HL-60 (cell line): ENCODE measurements at regions not wholly inside any gene's neighbourhood (a gene's known extent, or its start where the extent isn't known, plus 50 kb on each side); places are given as distances from the start of the nearest gene placed in this dataset.
"Not testable (repeated sequence)": the region's sequence is repeated elsewhere in the genome, so short reads cannot be mapped to it uniquely, and the experiment has no call there.

Source experiments
- DNase-seq, 2 experiments: peaks; one replicate each; pipeline ENCODE4 v3.0.0-alpha.2; 2010 to 2020; ENCODE audit warnings: low read depth in 1 of 2, low spot score in 1 of 2
- H3K27ac ChIP-seq: fragments of 250-450 bp; sonication (Bioruptor Pico); replicated peaks from 2 replicates; pipeline ENCODE4 v1.5.1; 2020; ENCODE audit warnings: mild to moderate bottlenecking, moderate library complexity
- H3K27me3 ChIP-seq: fragments of 250-450 bp; sonication (Bioruptor Pico); 2 replicates; pipeline ENCODE4 v1.5.1; 2021; ENCODE audit warnings: mild to moderate bottlenecking, moderate library complexity; ENCODE audit not compliant: insufficient read depth, poor library complexity, severe bottlenecking
- H3K4me3 ChIP-seq: replicated peaks from 2 replicates; pipeline ENCODE4 v1.5.1; 2011; ENCODE audit warnings: mild to moderate bottlenecking, control low read depth, low read length; ENCODE audit not compliant: insufficient read depth
- GABPA ChIP-seq: IDR thresholded peaks from 2 replicates; pipeline ENCODE4 v1.6.1; 2012; ENCODE audit warnings: low read depth
- POLR2AphosphoS5 ChIP-seq: IDR thresholded peaks from 2 replicates; pipeline ENCODE4 v1.6.1; 2012; ENCODE audit warnings: low read depth
- SPI1 ChIP-seq: IDR thresholded peaks from 2 replicates; pipeline ENCODE4 v1.6.1; 2012; ENCODE audit warnings: low read depth, mild to moderate bottlenecking, borderline replicate concordance
- TF ChIP-seq, protein P1 (sequence below): IDR thresholded peaks from one replicate; pipeline ENCODE4 v1.5.1; 2011; ENCODE audit warnings: low read length, control low read depth, inconsistent platforms; ENCODE audit not compliant: insufficient read depth
- TF ChIP-seq, protein P2 (sequence below): IDR thresholded peaks from 2 replicates; pipeline ENCODE4 v1.6.1; 2012; ENCODE audit warnings: low read depth; ENCODE audit not compliant: insufficient replicate concordance

DNA sequence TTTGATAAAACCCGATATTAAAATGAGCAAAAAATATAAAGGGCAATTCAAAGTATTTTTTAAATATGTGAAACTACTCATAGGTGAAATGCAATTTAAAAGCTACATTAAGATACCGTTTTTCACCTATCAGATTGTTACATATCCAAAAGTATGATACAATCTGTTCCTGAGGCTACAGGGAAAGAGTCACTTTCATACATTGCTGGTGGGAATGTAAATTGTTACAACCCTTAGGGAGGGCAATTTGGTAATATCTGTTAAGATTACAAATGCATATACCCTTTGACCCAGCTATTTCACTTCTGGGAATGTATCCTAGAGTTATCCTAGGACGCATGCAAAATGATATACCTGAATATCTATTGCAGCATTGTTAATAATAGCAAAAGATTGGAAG lies 132.1 kb downstream of the BLID start:
- TF ChIP-seq, protein P1, sequence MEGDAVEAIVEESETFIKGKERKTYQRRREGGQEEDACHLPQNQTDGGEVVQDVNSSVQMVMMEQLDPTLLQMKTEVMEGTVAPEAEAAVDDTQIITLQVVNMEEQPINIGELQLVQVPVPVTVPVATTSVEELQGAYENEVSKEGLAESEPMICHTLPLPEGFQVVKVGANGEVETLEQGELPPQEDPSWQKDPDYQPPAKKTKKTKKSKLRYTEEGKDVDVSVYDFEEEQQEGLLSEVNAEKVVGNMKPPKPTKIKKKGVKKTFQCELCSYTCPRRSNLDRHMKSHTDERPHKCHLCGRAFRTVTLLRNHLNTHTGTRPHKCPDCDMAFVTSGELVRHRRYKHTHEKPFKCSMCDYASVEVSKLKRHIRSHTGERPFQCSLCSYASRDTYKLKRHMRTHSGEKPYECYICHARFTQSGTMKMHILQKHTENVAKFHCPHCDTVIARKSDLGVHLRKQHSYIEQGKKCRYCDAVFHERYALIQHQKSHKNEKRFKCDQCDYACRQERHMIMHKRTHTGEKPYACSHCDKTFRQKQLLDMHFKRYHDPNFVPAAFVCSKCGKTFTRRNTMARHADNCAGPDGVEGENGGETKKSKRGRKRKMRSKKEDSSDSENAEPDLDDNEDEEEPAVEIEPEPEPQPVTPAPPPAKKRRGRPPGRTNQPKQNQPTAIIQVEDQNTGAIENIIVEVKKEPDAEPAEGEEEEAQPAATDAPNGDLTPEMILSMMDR, result no peak
- no peak for TF ChIP-seq SPI1
- TF ChIP-seq GABPA, result no peak
- TF ChIP-seq POLR2AphosphoS5, result no peak
- TF ChIP-seq, protein P2, sequence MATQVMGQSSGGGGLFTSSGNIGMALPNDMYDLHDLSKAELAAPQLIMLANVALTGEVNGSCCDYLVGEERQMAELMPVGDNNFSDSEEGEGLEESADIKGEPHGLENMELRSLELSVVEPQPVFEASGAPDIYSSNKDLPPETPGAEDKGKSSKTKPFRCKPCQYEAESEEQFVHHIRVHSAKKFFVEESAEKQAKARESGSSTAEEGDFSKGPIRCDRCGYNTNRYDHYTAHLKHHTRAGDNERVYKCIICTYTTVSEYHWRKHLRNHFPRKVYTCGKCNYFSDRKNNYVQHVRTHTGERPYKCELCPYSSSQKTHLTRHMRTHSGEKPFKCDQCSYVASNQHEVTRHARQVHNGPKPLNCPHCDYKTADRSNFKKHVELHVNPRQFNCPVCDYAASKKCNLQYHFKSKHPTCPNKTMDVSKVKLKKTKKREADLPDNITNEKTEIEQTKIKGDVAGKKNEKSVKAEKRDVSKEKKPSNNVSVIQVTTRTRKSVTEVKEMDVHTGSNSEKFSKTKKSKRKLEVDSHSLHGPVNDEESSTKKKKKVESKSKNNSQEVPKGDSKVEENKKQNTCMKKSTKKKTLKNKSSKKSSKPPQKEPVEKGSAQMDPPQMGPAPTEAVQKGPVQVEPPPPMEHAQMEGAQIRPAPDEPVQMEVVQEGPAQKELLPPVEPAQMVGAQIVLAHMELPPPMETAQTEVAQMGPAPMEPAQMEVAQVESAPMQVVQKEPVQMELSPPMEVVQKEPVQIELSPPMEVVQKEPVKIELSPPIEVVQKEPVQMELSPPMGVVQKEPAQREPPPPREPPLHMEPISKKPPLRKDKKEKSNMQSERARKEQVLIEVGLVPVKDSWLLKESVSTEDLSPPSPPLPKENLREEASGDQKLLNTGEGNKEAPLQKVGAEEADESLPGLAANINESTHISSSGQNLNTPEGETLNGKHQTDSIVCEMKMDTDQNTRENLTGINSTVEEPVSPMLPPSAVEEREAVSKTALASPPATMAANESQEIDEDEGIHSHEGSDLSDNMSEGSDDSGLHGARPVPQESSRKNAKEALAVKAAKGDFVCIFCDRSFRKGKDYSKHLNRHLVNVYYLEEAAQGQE, result no peak
- no peak for DNase-seq
- no peak overlapping the region for H3K4me3 ChIP-seq

DNA sequence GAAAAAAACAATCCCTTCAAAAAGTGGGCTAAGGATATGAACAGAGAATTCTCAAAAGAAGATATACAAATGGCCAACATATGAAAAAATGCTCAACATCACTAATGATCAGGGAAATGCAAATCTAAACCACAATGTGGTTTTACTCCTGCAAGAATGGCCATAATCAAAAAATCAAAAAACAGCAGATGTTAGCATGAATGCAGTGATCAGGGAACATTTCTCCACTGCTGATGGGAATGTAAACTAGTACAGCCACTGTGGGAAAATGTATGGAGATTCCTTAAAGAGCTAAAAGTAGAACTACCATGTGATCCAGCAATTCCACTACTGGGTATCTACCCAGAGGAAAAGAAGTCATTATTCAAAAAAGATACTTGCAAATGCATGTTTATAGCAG lies 138.1 kb downstream of the BLID start:
- not testable (repeated sequence) for DNase-seq, H3K4me3 ChIP-seq, H3K27ac ChIP-seq
- peaks cover 12% of the 10 kb centered on the region for H3K27me3 ChIP-seq

More for the DNA sequence above, 132.1 kb downstream of the BLID start:
- Histone ChIP-seq H3K27ac (no peak overlapping the region), H3K27me3 (peaks cover 11% of the 10 kb centered on the region)

DNA sequence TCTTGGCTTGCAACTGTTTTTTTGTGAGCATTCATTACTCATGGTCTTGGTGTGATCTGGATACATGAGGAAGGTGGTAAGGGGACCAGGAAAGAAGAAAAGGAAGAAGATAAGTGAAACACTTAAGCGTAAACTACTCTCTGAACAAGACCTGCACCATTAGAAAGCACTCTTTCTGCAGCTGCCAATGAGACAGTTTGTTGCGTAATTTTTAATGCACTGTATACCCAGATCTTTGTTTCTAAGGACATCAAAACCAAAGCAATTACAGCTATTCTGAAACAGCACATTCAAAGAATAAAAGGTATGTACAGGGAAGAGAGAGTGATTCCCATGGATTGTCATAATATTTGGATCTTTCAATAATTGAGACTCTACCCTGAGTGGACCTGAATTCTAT lies 147.4 kb downstream of the BLID start:
- TF ChIP-seq, protein P2, result no peak
- Histone ChIP-seq H3K27me3 (peaks cover 8% of the 10 kb centered on the region), H3K27ac (no peak overlapping the region), H3K4me3 (no peak overlapping the region)
- no peak for DNase-seq

DNA sequence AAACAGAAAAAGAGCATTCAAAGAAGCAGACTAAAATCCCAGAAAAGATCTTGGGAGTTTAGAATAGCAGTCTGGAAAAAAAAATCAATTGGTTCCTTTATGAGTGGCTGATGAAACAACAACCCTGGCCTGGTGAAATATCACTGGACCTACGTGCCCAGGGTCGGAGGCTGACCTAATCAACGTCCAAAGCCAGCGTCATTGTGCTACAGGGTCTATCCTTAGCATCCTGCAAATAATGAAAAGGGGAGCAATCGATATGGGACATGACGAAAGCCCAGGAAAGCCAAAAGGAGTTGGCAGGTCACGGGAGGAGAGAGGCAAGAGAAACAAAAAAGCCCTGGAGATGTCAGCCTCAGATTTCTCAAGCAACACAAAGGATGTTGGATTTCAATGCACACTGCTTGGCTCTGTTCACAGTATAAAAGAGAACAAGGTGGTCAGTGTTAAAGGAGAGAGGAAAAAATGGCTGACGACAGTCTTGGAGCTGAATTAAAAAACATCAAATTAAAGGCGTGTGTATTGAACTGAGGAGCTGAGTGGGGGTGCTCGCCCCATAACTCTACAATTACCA lies 148.8 kb downstream of the BLID start:
- TF ChIP-seq, protein P1, result no peak
- TF ChIP-seq GABPA, result no peak
- TF ChIP-seq POLR2AphosphoS5, result no peak
- TF ChIP-seq SPI1, result no peak
- TF ChIP-seq, protein P2, result no peak
- Histone ChIP-seq H3K27ac (no peak overlapping the region), H3K27me3 (peaks cover 8% of the 10 kb centered on the region), H3K4me3 (no peak overlapping the region)
- DNase-seq, result no peak
